GM12865 (cell line): ENCODE measurements at regions not wholly inside any gene's neighbourhood (a gene's known extent, or its start where the extent isn't known, plus 50 kb on each side); places are given as distances from the start of the nearest gene placed in this dataset.

ENCODE experiments used
- DNase-seq: peaks from one replicate; pipeline ENCODE4 v3.0.0; 2010; ENCODE audit warnings: low read depth
- H3K4me3 ChIP-seq: 2 replicates; pipeline ENCODE4 v1.5.1; 2011; ENCODE audit warnings: mild to moderate bottlenecking, low read depth, low read length, control low read depth
- TF ChIP-seq, protein P1 (sequence below): IDR thresholded peaks from 2 replicates; pipeline ENCODE4 v1.5.1; 2011; ENCODE audit warnings: low read length, control low read depth, low read depth, inconsistent platforms; ENCODE audit not compliant: insufficient read depth; ENCODE audit errors: missing control alignments

- no peak overlapping the region for H3K4me3 ChIP-seq
- no peak for DNase-seq
- TF ChIP-seq, protein P1, sequence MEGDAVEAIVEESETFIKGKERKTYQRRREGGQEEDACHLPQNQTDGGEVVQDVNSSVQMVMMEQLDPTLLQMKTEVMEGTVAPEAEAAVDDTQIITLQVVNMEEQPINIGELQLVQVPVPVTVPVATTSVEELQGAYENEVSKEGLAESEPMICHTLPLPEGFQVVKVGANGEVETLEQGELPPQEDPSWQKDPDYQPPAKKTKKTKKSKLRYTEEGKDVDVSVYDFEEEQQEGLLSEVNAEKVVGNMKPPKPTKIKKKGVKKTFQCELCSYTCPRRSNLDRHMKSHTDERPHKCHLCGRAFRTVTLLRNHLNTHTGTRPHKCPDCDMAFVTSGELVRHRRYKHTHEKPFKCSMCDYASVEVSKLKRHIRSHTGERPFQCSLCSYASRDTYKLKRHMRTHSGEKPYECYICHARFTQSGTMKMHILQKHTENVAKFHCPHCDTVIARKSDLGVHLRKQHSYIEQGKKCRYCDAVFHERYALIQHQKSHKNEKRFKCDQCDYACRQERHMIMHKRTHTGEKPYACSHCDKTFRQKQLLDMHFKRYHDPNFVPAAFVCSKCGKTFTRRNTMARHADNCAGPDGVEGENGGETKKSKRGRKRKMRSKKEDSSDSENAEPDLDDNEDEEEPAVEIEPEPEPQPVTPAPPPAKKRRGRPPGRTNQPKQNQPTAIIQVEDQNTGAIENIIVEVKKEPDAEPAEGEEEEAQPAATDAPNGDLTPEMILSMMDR: peak; percentile 4
These were observed 72.6 kb upstream of the THBS2 start for GRCh38 chr6:169326067-169326799.

DNA sequence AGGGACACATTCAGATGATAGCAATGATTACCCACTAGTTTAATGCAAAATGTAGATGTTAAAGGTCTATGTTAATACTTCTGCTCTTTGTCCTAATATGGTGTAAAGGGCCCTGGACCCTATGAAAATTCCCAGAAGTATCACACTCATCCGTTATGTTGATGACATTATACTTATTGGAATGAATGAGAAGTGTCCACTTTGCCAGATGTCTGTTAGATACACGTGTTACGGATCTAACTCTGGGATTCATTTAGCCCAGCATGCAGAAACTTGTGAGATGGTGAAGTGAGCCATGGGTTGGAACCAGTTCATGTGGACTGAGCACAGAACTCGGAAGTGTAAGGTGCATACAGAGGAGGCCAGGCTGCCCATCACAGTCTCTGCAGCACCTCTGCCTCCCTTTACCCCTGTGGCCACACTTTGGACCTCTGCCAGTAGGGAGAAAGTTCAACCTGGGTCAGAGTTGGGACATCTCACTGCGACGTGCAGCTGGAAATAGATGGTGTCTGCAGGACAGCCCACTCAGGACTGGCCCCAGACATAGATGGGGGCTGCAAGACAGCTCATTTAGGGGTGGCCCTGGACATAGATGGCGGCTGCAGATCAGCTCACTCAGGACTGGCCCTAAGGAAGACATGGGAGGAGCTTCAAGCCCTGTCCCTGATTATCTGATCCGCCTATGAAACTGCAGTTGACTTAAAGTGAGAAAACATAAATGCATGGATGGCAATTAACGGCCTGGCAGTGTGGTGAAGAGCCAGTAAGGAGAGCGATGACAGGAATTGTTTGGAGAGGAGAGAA lies 71.2 kb upstream of the THBS2 start:
- TF ChIP-seq, protein P1: no peak
- DNase-seq: no peak
- no peak overlapping the region for H3K4me3 ChIP-seq

DNA sequence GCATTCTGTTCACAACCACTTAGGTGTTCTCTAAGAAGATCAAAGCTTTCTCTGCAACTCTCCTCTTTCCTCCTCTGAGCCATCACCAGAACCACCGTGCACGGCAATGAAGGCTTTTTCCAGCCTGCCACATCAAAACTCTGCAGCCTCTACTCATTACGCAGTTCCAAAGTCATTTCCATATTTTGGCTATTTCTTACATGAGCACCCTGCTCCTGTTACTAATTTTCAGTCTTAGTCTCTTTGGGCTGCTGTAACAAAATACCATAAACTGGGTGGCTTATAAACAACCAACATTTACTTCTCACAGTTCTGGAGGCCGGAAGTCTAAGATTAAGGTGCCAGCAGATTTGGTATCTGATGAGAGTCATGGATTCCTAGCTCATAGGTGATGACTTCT lies 70.4 kb upstream of the THBS2 start:
- TF ChIP-seq, protein P1: no peak
- H3K4me3 ChIP-seq: no peak overlapping the region
- DNase-seq: no peak

GRCh38 chr6:169323221-169323620 lies 69.6 kb upstream of the THBS2 start:
- H3K4me3 ChIP-seq: no peak overlapping the region
- TF ChIP-seq, protein P1: no peak
- DNase-seq: no peak

GRCh38 chr6:169321546-169321945 lies 67.9 kb upstream of the THBS2 start:
- TF ChIP-seq, protein P1: no peak
- DNase-seq: no peak
- H3K4me3 ChIP-seq: no peak overlapping the region

- no peak for DNase-seq
- no peak overlapping the region for H3K4me3 ChIP-seq
- TF ChIP-seq, protein P1: no peak
These were observed 66.4 kb upstream of the THBS2 start for GRCh38 chr6:169320013-169320412.
